ENCODE measurements at regions not wholly inside any gene's neighbourhood (a gene's known extent, or its start where the extent isn't known, plus 50 kb on each side); places are given as distances from the start of the nearest gene placed in this dataset.

DNA sequence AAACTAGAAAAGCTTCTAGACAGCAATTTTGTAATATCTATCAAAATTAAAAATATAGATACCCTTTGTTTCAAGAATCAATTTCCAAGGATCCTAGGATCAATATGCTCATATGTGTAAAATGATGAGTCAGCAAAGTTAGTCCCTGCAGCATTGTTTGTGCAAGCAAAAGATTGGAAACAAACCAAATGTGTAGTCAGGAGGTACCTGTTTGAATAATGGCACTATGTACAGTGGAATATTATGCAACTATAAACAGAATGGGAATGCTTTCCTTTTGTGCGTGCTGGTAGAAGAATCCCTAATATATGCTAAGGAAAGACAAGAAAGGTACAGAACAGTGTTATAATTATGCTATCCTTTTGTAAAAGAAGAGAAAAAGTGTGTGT lies 58.5 kb upstream of the PJA2 start:
- TF ChIP-seq, protein P1, sequence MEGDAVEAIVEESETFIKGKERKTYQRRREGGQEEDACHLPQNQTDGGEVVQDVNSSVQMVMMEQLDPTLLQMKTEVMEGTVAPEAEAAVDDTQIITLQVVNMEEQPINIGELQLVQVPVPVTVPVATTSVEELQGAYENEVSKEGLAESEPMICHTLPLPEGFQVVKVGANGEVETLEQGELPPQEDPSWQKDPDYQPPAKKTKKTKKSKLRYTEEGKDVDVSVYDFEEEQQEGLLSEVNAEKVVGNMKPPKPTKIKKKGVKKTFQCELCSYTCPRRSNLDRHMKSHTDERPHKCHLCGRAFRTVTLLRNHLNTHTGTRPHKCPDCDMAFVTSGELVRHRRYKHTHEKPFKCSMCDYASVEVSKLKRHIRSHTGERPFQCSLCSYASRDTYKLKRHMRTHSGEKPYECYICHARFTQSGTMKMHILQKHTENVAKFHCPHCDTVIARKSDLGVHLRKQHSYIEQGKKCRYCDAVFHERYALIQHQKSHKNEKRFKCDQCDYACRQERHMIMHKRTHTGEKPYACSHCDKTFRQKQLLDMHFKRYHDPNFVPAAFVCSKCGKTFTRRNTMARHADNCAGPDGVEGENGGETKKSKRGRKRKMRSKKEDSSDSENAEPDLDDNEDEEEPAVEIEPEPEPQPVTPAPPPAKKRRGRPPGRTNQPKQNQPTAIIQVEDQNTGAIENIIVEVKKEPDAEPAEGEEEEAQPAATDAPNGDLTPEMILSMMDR (IDR thresholded peaks at IDR 0.05 in 8 of 11, conservative IDR thresholded peaks at IDR 0.05 in 3 of 11): no peak
- no peak for TF ChIP-seq POLR2A (IDR thresholded peaks at IDR 0.05)

Measured in spleen (tissue), 7 donors.